Left ventricle myocardium inferior (tissue), 1 donor: ENCODE measurements at regions not wholly inside any gene's neighbourhood (a gene's known extent, or its start where the extent isn't known, plus 50 kb on each side); places are given as distances from the start of the nearest gene placed in this dataset.

Experiments used
- DNase-seq: peaks from one replicate; pipeline ENCODE4 v3.0.0-alpha.2; 2020
- H3K27ac ChIP-seq: fragments of 200-600 bp; replicated peaks from 2 replicates; pipeline ENCODE4 v1.8.0; 2021
- H3K27me3 ChIP-seq: fragments of 200-600 bp; 2 replicates; pipeline ENCODE4 v1.8.0; 2021; ENCODE audit warnings: low read depth
- H3K36me3 ChIP-seq: fragments of 200-600 bp; 2 replicates; pipeline ENCODE4 v1.8.0; 2021
- H3K4me1 ChIP-seq: fragments of 200-600 bp; 2 replicates; pipeline ENCODE4 v1.8.0; 2021
- H3K4me3 ChIP-seq: fragments of 200-600 bp; 2 replicates; pipeline ENCODE4 v1.8.0; 2021; ENCODE audit warnings: mild to moderate bottlenecking, moderate library complexity
- H3K9me3 ChIP-seq: fragments of 200-600 bp; replicated peaks from 2 replicates; pipeline ENCODE4 v1.8.0; 2021
- intact Hi-C: fragments of 100-400 bp; cut with micrococcal nuclease; formaldehyde crosslinking; loops from one replicate; pipeline ENCODE4 v1.11.0; 2022
- TF ChIP-seq, protein P1 (sequence below): fragments of 200-600 bp; IDR thresholded peaks from 2 replicates; pipeline ENCODE4 v1.8.0; 2021; ENCODE audit warnings: antibody characterized with exemption, mild to moderate bottlenecking, borderline replicate concordance
- donor health status: DM: no; HTN: yes; CAD: no; lungs with severe emphysema.

DNA sequence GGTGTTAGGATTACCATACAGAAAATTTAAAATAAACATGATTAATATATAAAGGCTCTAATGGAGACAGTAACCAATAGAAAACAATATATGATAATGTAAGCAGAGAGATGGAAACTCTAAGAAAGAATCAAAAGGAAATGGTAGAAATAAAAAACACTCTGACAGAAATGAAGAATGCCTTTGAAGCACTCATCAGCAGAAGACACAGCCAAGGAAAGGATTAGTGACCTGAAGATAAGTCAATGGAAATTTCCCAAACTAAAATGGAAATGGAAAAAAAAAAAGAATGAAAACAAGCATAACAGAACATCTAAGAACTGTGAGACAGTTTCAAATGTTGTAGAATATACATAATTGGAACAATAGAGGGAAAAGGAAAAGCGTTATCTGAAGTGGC is 302.6 kb downstream of the DRD1 start:
- intact Hi-C loops: no loop called here
- no peaks in the 10 kb centered on the region for H3K36me3 ChIP-seq
- H3K9me3 ChIP-seq: peaks cover 77% of the 10 kb centered on the region

GRCh38 chr5:175133185-175133584 is 310.8 kb downstream of the DRD1 start:
- TF ChIP-seq, protein P1, sequence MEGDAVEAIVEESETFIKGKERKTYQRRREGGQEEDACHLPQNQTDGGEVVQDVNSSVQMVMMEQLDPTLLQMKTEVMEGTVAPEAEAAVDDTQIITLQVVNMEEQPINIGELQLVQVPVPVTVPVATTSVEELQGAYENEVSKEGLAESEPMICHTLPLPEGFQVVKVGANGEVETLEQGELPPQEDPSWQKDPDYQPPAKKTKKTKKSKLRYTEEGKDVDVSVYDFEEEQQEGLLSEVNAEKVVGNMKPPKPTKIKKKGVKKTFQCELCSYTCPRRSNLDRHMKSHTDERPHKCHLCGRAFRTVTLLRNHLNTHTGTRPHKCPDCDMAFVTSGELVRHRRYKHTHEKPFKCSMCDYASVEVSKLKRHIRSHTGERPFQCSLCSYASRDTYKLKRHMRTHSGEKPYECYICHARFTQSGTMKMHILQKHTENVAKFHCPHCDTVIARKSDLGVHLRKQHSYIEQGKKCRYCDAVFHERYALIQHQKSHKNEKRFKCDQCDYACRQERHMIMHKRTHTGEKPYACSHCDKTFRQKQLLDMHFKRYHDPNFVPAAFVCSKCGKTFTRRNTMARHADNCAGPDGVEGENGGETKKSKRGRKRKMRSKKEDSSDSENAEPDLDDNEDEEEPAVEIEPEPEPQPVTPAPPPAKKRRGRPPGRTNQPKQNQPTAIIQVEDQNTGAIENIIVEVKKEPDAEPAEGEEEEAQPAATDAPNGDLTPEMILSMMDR: no peak

More for the DNA sequence above, 302.6 kb downstream of the DRD1 start:
- no peak for DNase-seq
- no peak overlapping the region for H3K27ac ChIP-seq
- H3K4me1 ChIP-seq: no peaks in the 10 kb centered on the region
- H3K4me3 ChIP-seq: no peak overlapping the region
- TF ChIP-seq, protein P1: no peak
- H3K27me3 ChIP-seq: no peaks in the 10 kb centered on the region

GRCh38 chr5:175131432-175131831 is 312.6 kb downstream of the DRD1 start:
- H3K9me3 ChIP-seq: peaks cover 17% of the 10 kb centered on the region
- H3K4me1 ChIP-seq: no peaks in the 10 kb centered on the region
- no peak overlapping the region for H3K4me3 ChIP-seq
- TF ChIP-seq, protein P1: no peak
- no peaks in the 10 kb centered on the region for H3K36me3 ChIP-seq
- H3K27me3 ChIP-seq: peaks cover 4% of the 10 kb centered on the region
- intact Hi-C loops: no loop called here
- no peak for DNase-seq
- no peak overlapping the region for H3K27ac ChIP-seq

More at GRCh38 chr5:175133185-175133584, 310.8 kb downstream of the DRD1 start:
- Histone ChIP-seq H3K9me3 (peaks cover 19% of the 10 kb centered on the region), H3K36me3 (no peaks in the 10 kb centered on the region), H3K27me3 (peaks cover 4% of the 10 kb centered on the region), H3K4me3 (no peak overlapping the region), H3K27ac (no peak overlapping the region), H3K4me1 (no peaks in the 10 kb centered on the region)
- no peak for DNase-seq
- intact Hi-C loops: no loop called here

GRCh38 chr5:175129619-175130018 is 314.4 kb downstream of the DRD1 start:
- peaks cover 4% of the 10 kb centered on the region for H3K9me3 ChIP-seq
- H3K27ac ChIP-seq: no peak overlapping the region
- intact Hi-C loops: no loop called here
- no peaks in the 10 kb centered on the region for H3K36me3 ChIP-seq
- no peak for DNase-seq
- H3K4me1 ChIP-seq: no peaks in the 10 kb centered on the region
- H3K27me3 ChIP-seq: peaks cover 4% of the 10 kb centered on the region
- TF ChIP-seq, protein P1: no peak
- H3K4me3 ChIP-seq: no peak overlapping the region

- Histone ChIP-seq H3K9me3 (peaks cover 4% of the 10 kb centered on the region), H3K27ac (no peak overlapping the region), H3K4me3 (no peak overlapping the region), H3K27me3 (peaks cover 4% of the 10 kb centered on the region), H3K4me1 (no peaks in the 10 kb centered on the region), H3K36me3 (no peaks in the 10 kb centered on the region)
- intact Hi-C loops: no loop called here
- no peak for DNase-seq
- TF ChIP-seq, protein P1: no peak
Measured at GRCh38 chr5:175129121-175129520, 314.9 kb downstream of the DRD1 start.

DNA sequence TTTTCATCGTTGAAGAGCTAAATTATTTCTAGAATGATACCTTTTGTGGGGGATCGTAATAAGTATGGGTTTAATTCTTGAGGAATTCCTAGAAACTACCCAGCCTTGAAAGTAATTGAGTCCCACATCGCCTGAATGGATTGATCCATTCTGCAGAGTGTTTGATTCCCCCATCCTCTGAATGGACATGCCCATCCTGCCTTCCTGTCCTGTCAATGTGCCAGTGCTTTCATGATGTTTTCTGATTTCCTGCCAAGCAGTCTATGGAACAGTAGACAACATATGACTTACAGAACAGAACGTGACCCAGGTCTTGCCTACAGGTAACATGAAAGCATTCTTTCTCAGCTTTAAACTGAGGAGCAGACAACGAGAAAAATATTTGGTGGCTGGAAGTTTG is 319.2 kb downstream of the DRD1 start:
- intact Hi-C loops: no loop called here
- TF ChIP-seq, protein P1: no peak

More for the DNA sequence above, 319.2 kb downstream of the DRD1 start:
- no peak for DNase-seq
- Histone ChIP-seq H3K9me3 (peaks cover 21% of the 10 kb centered on the region), H3K4me3 (no peak overlapping the region), H3K27me3 (no peaks in the 10 kb centered on the region), H3K4me1 (no peaks in the 10 kb centered on the region), H3K36me3 (no peaks in the 10 kb centered on the region), H3K27ac (no peak overlapping the region)
